ENCODE measurements at regions not wholly inside any gene's neighbourhood (a gene's known extent, or its start where the extent isn't known, plus 50 kb on each side); places are given as distances from the start of the nearest gene placed in this dataset.

DNA sequence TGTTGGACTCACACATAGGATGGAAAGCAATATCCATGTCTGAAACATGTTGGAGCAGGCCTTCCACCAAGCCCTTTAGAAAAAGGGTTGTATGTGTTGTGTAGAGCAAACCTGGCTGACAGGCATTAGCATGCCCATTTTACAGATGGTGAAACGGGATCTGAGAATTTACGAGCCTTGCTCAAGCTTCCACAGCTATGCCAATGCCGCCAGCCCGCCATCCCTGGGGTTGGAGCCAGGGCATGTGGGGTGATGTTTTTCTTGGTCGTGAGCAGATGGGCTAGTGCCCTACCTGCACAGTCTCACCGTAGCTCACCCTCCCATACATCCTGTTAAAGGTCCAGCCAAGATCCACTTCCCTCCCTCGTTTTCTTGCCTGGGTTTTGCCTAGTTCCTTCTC is 97.5 kb upstream of the TLE3 start (continued):
- TF ChIP-seq, protein P1, sequence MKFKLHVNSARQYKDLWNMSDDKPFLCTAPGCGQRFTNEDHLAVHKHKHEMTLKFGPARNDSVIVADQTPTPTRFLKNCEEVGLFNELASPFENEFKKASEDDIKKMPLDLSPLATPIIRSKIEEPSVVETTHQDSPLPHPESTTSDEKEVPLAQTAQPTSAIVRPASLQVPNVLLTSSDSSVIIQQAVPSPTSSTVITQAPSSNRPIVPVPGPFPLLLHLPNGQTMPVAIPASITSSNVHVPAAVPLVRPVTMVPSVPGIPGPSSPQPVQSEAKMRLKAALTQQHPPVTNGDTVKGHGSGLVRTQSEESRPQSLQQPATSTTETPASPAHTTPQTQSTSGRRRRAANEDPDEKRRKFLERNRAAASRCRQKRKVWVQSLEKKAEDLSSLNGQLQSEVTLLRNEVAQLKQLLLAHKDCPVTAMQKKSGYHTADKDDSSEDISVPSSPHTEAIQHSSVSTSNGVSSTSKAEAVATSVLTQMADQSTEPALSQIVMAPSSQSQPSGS (IDR thresholded peaks at IDR 0.05; ENCODE audit: low read length) = no peak
- TF ChIP-seq, protein P2, sequence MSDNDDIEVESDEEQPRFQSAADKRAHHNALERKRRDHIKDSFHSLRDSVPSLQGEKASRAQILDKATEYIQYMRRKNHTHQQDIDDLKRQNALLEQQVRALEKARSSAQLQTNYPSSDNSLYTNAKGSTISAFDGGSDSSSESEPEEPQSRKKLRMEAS (IDR thresholded peaks at IDR 0.05) = no peak
- TF ChIP-seq SIRT6 (IDR thresholded peaks at IDR 0.05; ENCODE audit: low read length) (no peak), CHD2 (IDR thresholded peaks at IDR 0.05; ENCODE audit: low read length) (no peak), BACH1 (IDR thresholded peaks at IDR 0.05; ENCODE audit: low read length) (no peak), RBBP5 (IDR thresholded peaks at IDR 0.05; ENCODE audit: borderline replicate concordance, low read depth, low read length) (no peak), YY1 (IDR thresholded peaks at IDR 0.05; ENCODE audit: low read depth, low read length) (no peak), KDM5A (IDR thresholded peaks at IDR 0.05; ENCODE audit: low read length) (no peak)

All from H1 (cell line).